ENCODE measurements at regions not wholly inside any gene's neighbourhood (a gene's known extent, or its start where the extent isn't known, plus 50 kb on each side); places are given as distances from the start of the nearest gene placed in this dataset.

GRCh38 chr3:170751083-170751898 lies 118.7 kb downstream of the RPL22L1 start:
- TF ChIP-seq EZH2phosphoT487 (IDR thresholded peaks at IDR 0.05; ENCODE audit: borderline replicate concordance, low read depth, low read length): no peak
- no peak for TF ChIP-seq CTCF (conservative IDR thresholded peaks at IDR 0.05; ENCODE audit: low read length)
- BruUV-seq (replicated peaks): no TSS peak
- ChIA-PET POLR2A (interaction anchor here (0.5 to 1.7 kb wide), 3 partner anchors 8 to 1720 kb away, joined by 3 to 5 read pairs (median 4); no protein-coding TSS in a partner anchor), CTCF (ENCODE audit: unreplicated experiment) (no interaction called here)
- intact Hi-C loops (cut with micrococcal nuclease; ENCODE audit: unreplicated experiment): no loop called here
- H3K4me3 ChIP-seq (ENCODE audit: low read depth, low read length, poor library complexity, severe bottlenecking): no peak overlapping the region
- no peaks in the 10 kb centered on the region for H3K9me2 ChIP-seq (ENCODE audit: insufficient read depth, low read length)
- H2AFZ ChIP-seq (ENCODE audit: low read length): no peak overlapping the region
- H3K27ac ChIP-seq (ENCODE audit: low read depth, low read length, poor library complexity, severe bottlenecking): no peak overlapping the region
- no peaks in the 10 kb centered on the region for H3K4me1 ChIP-seq (ENCODE audit: insufficient read depth, low read length, poor library complexity, severe bottlenecking)
- no peaks in the 10 kb centered on the region for H3K79me2 ChIP-seq (ENCODE audit: insufficient read depth, low read depth, low read length)
- no peaks in the 10 kb centered on the region for H4K20me1 ChIP-seq (ENCODE audit: insufficient read depth, low read length)
- H3K9me3 ChIP-seq (ENCODE audit: low read length): no peaks in the 10 kb centered on the region
- no peaks in the 10 kb centered on the region for H3K36me3 ChIP-seq (ENCODE audit: insufficient read depth, low read length)
- H3K4me2 ChIP-seq (ENCODE audit: low read length): no peak overlapping the region
- no peak for DNase-seq (ENCODE audit: low spot score)

GRCh38 chr3:170750478-170750830 lies 119.5 kb downstream of the RPL22L1 start:
- no peaks in the 10 kb centered on the region for H3K79me2 ChIP-seq (ENCODE audit: insufficient read depth, low read depth, low read length)
- H3K4me3 ChIP-seq (ENCODE audit: low read depth, low read length, poor library complexity, severe bottlenecking): no peak overlapping the region
- H3K36me3 ChIP-seq (ENCODE audit: insufficient read depth, low read length): no peaks in the 10 kb centered on the region
- CTCF ChIA-PET (ENCODE audit: unreplicated experiment): no interaction called here
- no peak overlapping the region for H2AFZ ChIP-seq (ENCODE audit: low read length)
- H3K4me2 ChIP-seq (ENCODE audit: low read length): no peak overlapping the region
- TF ChIP-seq CTCF (conservative IDR thresholded peaks at IDR 0.05; ENCODE audit: low read length) (no peak), EZH2phosphoT487 (IDR thresholded peaks at IDR 0.05; ENCODE audit: borderline replicate concordance, low read depth, low read length) (no peak)
- no peak for DNase-seq (ENCODE audit: low spot score)
- H4K20me1 ChIP-seq (ENCODE audit: insufficient read depth, low read length): no peaks in the 10 kb centered on the region
- POLR2A ChIA-PET: interaction anchor here (0.7 to 1.7 kb wide), 3 partner anchors 9 to 646 kb away, joined by 3 to 5 read pairs (median 4); no protein-coding TSS in a partner anchor
- H3K9me2 ChIP-seq (ENCODE audit: insufficient read depth, low read length): no peaks in the 10 kb centered on the region
- H3K4me1 ChIP-seq (ENCODE audit: insufficient read depth, low read length, poor library complexity, severe bottlenecking): no peaks in the 10 kb centered on the region
- BruUV-seq (replicated peaks): no TSS peak
- H3K27ac ChIP-seq (ENCODE audit: low read depth, low read length, poor library complexity, severe bottlenecking): no peak overlapping the region
- no peaks in the 10 kb centered on the region for H3K9me3 ChIP-seq (ENCODE audit: low read length)
- intact Hi-C loops (cut with micrococcal nuclease; ENCODE audit: unreplicated experiment): no loop called here

All from OCI-LY7 (cell line).